ENCODE measurements at regions not wholly inside any gene's neighbourhood (a gene's known extent, or its start where the extent isn't known, plus 50 kb on each side); places are given as distances from the start of the nearest gene placed in this dataset.
A peak's percentile ranks its signal among the peaks of the same experiment; 100 is the strongest.

GRCh38 chr5:86875539-86875938, 257.8 kb downstream of the COX7C start:
- DNase-seq (ENCODE audit: low read depth): no peak

DNA sequence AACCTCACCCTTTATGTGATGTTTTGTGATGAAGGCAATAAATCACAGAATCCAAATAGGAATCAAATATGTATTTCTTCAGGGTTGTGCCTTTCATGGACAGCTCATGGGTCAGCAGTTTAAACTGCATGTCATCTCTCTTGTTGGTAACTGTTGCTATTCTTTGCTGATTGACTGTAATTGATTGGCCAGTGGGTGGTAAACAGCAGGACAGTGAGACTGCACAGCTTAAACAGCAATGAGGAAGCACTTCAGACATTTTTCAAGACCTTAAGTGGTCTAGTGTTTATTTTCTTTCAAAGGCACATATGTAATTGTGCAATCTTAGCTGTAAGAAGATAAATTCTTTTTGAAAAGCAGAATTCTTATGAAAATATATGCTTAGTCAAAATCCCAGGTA, 260.5 kb downstream of the COX7C start:
- DNase-seq (ENCODE audit: low read depth): no peak

DNA sequence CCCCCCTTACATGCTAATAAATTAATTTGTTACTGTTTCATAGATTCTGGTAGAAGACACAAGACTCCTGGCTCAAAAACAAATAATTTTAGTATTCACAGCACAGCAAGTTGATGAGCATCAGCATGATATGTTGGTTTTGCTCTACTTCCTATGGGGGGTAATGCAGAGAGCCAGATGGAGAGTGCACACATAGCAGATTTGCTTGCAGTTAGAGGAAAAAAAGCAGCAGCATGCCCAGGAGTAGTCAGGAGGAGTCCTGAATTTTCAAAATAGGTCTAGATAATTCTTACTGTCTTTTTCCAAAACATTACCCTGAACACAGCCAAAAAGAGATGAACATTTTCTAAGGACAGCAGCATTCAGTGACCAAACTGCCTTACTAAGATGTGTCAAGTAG, 261.3 kb downstream of the COX7C start:
- no peak for DNase-seq (ENCODE audit: low read depth)

DNA sequence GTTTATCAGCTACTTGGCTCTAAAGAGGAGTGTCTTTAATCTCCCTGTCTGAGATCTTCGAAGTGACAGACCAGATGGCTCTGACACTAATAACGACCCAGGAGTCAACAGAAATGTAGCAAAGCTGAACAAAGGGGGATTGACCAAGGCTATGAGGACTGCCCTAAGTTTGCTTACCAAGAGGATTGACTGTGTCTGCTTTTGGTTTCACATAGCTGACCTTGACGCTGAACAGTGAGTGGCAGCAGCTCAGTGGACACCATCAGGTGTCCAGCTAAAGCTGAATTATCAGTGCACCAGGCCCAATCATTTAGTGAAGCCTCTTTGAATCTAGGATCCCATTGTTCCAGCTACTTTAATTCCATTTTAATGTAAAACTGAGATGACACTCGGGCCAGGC, 262.6 kb downstream of the COX7C start:
- DNase-seq (ENCODE audit: low read depth): no peak

- peak; percentile 83 for DNase-seq (ENCODE audit: low read depth)
These were observed 263.2 kb downstream of the COX7C start for GRCh38 chr5:86880785-86881492.

DNA sequence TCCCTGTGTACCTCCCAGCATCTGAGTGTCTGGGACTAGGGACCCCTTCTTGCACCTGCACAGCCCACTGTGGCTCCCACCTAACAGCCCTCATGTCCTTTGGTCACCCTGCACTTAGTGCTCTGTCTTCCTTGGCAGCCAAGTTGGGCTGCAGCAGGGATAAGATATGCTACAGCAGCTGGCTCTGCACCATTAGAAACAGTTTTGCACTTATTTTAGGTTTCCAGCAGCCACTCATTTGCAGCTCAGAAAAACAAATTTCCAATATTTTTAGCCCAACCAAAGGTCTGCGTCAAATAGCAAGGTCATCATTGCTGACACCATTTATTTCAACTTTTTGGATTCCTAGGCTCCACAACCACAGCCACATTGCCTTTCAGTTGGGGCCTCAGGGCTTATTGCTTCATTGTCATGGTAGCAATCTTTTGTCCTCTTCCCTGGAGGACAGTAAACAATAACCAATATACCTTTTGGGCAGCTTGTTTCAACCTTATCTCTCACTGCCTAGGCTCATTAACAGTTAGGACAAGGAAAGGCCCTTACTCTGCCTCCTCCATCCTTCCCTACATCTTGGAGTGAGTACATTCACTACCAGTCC, 263.9 kb downstream of the COX7C start:
- DNase-seq (ENCODE audit: low read depth): no peak

GRCh38 chr5:86884608-86885007, 266.9 kb downstream of the COX7C start:
- no peak for DNase-seq (ENCODE audit: low read depth)

- no peak for DNase-seq (ENCODE audit: low read depth)
These were observed 267.3 kb downstream of the COX7C start for GRCh38 chr5:86885011-86885410.

DNA sequence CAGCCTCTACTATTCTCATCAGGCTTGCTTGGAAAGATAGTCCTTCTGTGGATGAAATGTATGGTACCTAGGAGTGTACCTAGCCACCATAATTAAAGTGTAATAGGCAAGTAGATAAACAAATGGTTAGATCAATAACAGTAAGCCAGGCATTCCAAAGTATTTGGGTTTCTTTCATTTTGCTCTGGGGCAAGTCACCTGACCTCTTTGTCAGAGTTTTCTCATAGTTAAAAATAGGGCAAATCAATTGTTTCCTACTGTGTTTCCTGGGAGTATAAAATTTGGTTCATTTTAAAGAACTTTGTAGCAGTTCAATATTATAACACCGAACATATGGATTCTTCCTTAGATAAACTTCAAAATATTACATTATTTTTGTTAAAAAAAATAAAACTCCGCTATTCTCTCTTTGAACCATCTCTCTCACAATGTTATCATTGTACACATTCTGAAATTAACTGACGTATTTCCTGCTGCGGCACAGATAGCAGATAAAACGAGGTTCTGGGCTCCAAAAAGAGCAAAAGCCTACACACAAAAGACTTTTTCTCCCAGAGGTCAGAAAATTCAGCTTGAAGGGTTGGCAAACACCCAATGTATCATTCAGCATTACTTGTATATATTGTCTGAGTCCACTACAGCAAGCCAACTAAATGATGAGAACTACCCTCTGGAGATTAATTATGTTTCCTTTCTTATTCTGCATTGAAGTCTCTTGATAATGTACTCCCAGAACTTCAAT, 267.9 kb downstream of the COX7C start:
- DNase-seq (ENCODE audit: low read depth): no peak

DNA sequence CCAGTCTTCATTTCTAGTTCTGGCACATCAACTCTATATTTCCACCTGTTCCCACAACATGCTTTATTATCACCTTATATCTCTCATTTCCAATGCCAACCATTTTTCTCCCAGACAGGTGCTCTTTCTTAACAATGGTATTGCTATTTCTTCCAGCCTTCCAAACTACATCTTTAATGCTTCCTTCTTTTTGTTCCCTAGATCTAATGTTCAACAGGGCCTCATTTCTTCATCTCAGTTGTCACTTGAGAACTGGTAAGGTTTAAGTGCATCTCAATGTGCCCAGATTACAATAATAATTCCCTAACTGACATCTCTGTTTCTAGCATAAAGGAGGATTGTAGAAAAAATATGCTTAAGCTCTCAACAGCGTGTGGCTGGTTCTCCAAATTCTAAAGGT, 272.6 kb downstream of the COX7C start:
- no peak for DNase-seq (ENCODE audit: low read depth)

GRCh38 chr5:86894056-86894455, 276.3 kb downstream of the COX7C start:
- DNase-seq (ENCODE audit: low read depth): no peak

DNA sequence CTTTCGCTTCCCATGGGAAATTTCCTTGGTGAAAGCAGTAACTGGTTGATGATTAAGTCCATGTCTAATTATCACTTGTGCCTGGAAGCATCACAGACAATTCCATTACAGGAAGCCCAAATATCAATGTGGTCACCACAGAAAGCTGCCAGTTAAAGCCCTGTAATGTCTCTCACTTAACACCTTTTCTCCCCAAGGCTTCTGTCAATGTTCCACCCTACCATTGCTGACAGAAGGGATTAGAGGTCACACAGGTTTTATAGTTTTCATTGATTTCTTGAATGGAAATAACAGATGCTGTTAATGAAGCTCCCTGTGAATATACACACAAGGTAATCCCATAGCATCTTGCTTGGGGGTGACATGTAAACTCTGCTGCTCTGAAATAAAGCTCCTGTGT, 279.2 kb downstream of the COX7C start:
- DNase-seq (ENCODE audit: low read depth): no peak

- DNase-seq (ENCODE audit: low read depth): no peak
These were observed 291.9 kb downstream of the COX7C start for GRCh38 chr5:86909418-86910295.

DNA sequence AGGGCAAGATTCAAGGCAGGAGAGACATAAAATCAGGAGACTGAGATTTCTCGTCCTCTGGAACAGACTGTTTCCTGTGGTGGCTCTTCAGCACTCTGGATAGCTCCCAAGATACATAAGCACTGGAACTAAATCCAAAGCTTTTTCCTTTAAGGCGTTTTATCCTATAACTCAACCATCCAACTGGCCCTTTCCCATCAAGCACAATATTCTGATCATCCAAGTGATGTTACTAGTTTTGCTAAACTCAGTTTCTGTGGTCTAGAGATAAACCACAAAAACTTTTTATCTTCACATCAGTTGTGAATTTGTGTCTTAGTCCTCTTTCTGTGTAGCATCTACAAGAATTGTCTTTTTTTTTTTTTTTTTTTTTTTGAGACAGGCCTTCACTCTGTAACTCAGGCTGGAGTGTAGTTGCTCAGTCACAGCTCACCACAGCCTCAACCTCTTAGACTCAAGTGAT, 299.4 kb downstream of the COX7C start:
- peak; percentile 5 for DNase-seq (ENCODE audit: low read depth)

DNA sequence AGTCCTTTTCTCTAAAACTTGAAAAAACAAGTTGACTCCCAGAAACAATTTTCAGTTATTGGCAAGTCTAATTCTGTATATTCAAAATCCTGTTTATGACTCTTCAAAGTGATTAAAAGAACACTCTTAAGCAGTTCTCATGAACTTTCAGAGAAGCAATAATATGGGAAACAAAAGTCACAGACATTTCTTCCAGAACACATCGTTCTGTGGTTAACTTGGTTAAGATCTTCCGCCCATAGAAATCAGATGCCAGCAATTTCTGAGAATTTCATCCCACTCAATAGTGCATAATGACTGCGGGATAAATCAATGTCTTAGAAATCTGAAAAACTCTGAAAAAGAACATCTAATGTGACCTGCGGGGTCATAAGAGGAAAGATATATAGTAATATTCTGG, 300.5 kb downstream of the COX7C start:
- DNase-seq (ENCODE audit: low read depth): no peak

DNA sequence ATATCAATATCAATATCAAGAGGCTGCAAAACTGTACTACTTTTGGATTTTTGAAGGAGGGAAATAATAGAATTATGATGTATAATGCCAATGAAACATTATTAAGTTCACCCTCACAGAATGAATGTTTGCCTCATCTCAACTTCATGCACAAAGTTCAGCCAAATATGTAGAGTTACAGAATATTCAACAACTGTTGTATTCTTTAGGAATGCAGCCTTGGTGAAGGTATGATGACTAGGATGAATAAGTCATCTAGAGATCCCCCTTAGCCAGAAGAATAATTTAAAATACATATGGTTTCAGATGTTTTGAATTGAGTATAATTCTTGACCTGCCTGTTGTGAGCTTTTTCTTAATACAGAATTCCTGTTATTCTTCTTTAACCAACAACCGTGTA, 308.3 kb downstream of the COX7C start:
- DNase-seq (ENCODE audit: low read depth): no peak

DNA sequence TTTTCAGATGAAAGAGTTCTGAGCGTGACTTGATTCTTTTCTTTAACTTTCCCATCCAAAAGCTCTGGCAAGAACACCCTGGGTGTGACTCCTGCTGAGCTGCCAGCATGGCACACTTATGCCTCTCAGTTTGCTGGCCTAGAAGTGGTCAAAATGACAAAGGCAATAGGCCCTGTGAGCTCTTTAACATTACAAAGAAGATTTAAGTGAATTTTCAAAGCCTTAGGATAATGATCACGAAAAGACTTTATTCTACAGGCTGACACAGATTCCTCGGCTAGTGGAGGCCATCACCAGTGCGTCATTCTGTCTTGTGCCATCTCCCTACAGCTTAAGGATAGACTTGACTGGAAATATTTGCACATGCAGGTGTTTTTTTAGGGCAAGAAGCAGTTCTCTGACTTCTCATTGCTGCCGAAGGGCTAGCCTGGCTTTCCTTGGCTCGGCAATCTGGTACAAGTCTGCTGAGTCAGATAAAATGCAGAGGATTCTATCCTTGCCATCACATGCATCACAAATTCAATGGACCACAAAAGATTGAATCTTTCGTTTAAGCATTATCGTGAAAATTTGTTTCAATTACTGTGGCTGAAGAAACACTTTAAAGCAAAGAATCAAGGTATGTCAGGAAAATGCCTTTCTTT, 311.5 kb downstream of the COX7C start:
- no peak for DNase-seq (ENCODE audit: low read depth)

DNA sequence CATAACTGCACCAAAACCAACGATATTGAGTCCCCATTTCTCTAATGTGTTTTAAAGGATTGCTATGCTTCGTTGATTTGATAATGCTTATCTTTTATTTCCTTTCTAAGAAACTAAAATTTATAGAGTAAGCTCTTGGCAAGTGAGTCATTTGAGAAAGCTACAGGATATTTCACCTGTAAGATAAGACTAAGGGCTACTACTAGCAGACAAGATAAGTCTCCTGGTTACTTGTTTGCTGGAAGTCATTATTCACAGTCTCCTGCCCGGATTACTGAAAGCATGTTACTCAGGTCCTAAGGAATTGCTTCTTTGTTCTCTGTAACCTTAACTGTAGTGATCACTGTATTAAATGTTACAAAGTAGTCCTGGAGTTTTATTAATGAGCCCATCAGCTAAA, 315.9 kb upstream of the RASA1 start:
- no peak for DNase-seq (ENCODE audit: low read depth)

GRCh38 chr5:86964889-86965288, 302.8 kb upstream of the RASA1 start:
- no peak for DNase-seq (ENCODE audit: low read depth)

DNA sequence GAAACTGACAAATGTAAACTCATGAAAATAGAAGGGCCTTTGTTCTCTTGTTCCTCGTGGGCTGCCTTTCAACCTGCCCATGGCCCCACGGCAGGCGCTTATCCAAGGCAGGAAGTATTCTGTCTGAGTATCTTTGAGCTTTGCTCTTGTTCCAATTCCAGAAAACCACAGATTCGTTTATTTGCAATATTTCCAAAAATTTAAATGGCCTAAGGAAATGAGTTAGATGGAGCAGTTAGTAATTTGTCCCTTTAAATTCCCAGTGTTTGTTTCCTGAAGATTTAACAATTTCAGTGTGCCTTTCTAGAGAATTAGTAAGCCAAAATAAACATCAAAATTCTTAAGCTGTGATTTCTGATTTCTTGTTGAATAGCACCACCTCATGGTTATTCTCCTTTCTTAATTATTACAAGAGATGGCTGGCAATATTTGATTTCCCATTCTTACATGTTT, 299.4 kb upstream of the RASA1 start:
- peak; percentile 61 for DNase-seq (ENCODE audit: low read depth)

GRCh38 chr5:86970361-86970760, 297.3 kb upstream of the RASA1 start:
- no peak for DNase-seq (ENCODE audit: low read depth)
